HCT116 (cell line): ENCODE measurements at regions not wholly inside any gene's neighbourhood (a gene's known extent, or its start where the extent isn't known, plus 50 kb on each side); places are given as distances from the start of the nearest gene placed in this dataset.

Source experiments
- ATAC-seq: fragments of 200-7000 bp; cut with Tn5 transposase; 2 replicates; pipeline ENCODE4 v1.9.1; 2020; ENCODE audit warnings: mild to moderate bottlenecking, moderate library complexity
- BruUV-seq: library from RNA; stranded (reverse); fragments of 400-500 nt; replicated peaks from 2 replicates; lab custom pipeline; 2021; lab: Mats Ljungman, UMichigan
- CTCF ChIA-PET: fragments of 300-600 bp; sonication (Branson Sonifier 250); formaldehyde crosslinking; loops from one replicate; lab custom pipeline; 2021; ENCODE audit warnings: antibody characterized with exemption; lab: Charles Lee
- POLR2A ChIA-PET: fragments of 300-600, 350-600 bp; sonication (Branson Sonifier 250); formaldehyde crosslinking; loops from one replicate; lab custom pipeline; 2021; ENCODE audit warnings: antibody characterized with exemption; lab: Charles Lee
- RAD21 ChIA-PET, 2 experiments: fragments of 300-600 bp; sonication (Branson Sonifier 250); formaldehyde crosslinking; loops; one replicate each; lab custom pipeline; 2023; ENCODE audit warnings: low total read pairs in 2 of 2; ENCODE audit not compliant: uncharacterized antibody in 2 of 2, unreplicated experiment in 2 of 2, low non-redundant PET in 1 of 2; lab: Charles Lee
- DNase-seq: peaks from one replicate; pipeline ENCODE4 v3.0.0-alpha.2; 2010; ENCODE audit warnings: low read depth, low spot score
- H2AFZ ChIP-seq: fragments of 200-600 bp; shearing (Covaris generic), sonication (generic); 2 replicates; pipeline ENCODE4 v1.6.1; 2017; ENCODE audit warnings: low read depth, mixed run types, mixed read lengths, antibody characterized with exemption, low read length; ENCODE audit not compliant: poor library complexity, severe bottlenecking
- H3K27ac ChIP-seq: 2 replicates; pipeline ENCODE4 v1.5.1; 2012; ENCODE audit warnings: low read depth, low read length
- H3K27me3 ChIP-seq: fragments of 200-600 bp; sonication (generic); 2 replicates; pipeline ENCODE4 v1.6.1; 2016; ENCODE audit warnings: mixed run types, low read length, mixed read lengths; ENCODE audit not compliant: insufficient read depth
- H3K36me3 ChIP-seq, 2 experiments: fragments of 200-500 bp in 1 of 2; fragments of 200-600 bp in 1 of 2; sonication (Bioruptor generic) in 1 of 2; sonication (generic) in 1 of 2; 2 replicates each; pipeline versions ENCODE4 v1.5.1 to v1.6.1; 2014 to 2016; ENCODE audit warnings: low read length in 2 of 2, inconsistent platforms in 1 of 2, mixed read lengths in 1 of 2, mixed run types in 1 of 2; ENCODE audit not compliant: insufficient read depth in 2 of 2, control insufficient read depth in 1 of 2
- H3K4me1 ChIP-seq, 2 experiments: fragments of 200-600 bp in 1 of 2; sonication (generic) in 1 of 2; 2 replicates each; pipeline versions ENCODE4 v1.5.1 to v1.6.1; 2012 to 2017; ENCODE audit warnings: low read length in 2 of 2, inconsistent platforms in 1 of 2, mild to moderate bottlenecking in 1 of 2, mixed read lengths in 1 of 2, mixed run types in 1 of 2, moderate library complexity in 1 of 2; ENCODE audit not compliant: insufficient read depth in 2 of 2, control insufficient read depth in 1 of 2
- H3K4me2 ChIP-seq: fragments of 200-600 bp; sonication (generic); 2 replicates; pipeline ENCODE4 v1.6.1; 2017; ENCODE audit warnings: mixed run types, low read length, mixed read lengths
- H3K4me3 ChIP-seq, 2 experiments: fragments of 200-600 bp in 1 of 2; sonication (generic) in 1 of 2; replicated peaks in 1 of 2; 2 replicates each; pipeline ENCODE4 v1.5.1; 2011 to 2016; ENCODE audit warnings: low read length in 2 of 2, control low read depth in 1 of 2, low read depth in 1 of 2, mild to moderate bottlenecking in 1 of 2, mixed read lengths in 1 of 2, mixed run types in 1 of 2
- H3K79me2 ChIP-seq: fragments of 200-600 bp; sonication (generic); 2 replicates; pipeline ENCODE4 v1.6.1; 2017; ENCODE audit warnings: mild to moderate bottlenecking, mixed run types, low read length, moderate library complexity, mixed read lengths; ENCODE audit not compliant: insufficient read depth
- H3K9ac ChIP-seq: fragments of 200-600 bp; sonication (generic); 2 replicates; pipeline ENCODE4 v1.6.1; 2016; ENCODE audit warnings: low read length, mixed read lengths
- H3K9me2 ChIP-seq: fragments of 200-600 bp; sonication (generic), shearing (Covaris generic); 2 replicates; pipeline ENCODE4 v1.6.1; 2017; ENCODE audit warnings: mixed run types, mild to moderate bottlenecking, moderate library complexity; ENCODE audit not compliant: insufficient read depth
- H3K9me3 ChIP-seq, 2 experiments: fragments of 200-500 bp in 1 of 2; fragments of 200-600 bp in 1 of 2; sonication (Bioruptor generic) in 1 of 2; sonication (generic) in 1 of 2; 2 replicates each; pipeline ENCODE4 v1.6.1; 2014 to 2017; ENCODE audit warnings: low read length in 2 of 2, mixed read lengths in 2 of 2, inconsistent platforms in 1 of 2, low read depth in 1 of 2, mild to moderate bottlenecking in 1 of 2, mixed run types in 1 of 2, moderate library complexity in 1 of 2; ENCODE audit not compliant: control insufficient read depth in 1 of 2, insufficient read depth in 1 of 2
- H4K20me1 ChIP-seq: fragments of 200-600 bp; sonication (generic), shearing (Covaris generic); 2 replicates; pipeline ENCODE4 v1.6.1; 2017; ENCODE audit warnings: mixed run types, mild to moderate bottlenecking, moderate library complexity; ENCODE audit not compliant: insufficient read depth
- ATF3 ChIP-seq: IDR thresholded peaks from 2 replicates; pipeline ENCODE4 v1.6.1; 2012
- CBX3 ChIP-seq: IDR thresholded peaks from 2 replicates; pipeline ENCODE4 v1.6.1; 2012; ENCODE audit warnings: low read depth
- CEBPB ChIP-seq: IDR thresholded peaks from 2 replicates; pipeline ENCODE4 v1.6.1; 2012; ENCODE audit warnings: low read depth
- CTCF ChIP-seq, 3 experiments: fragments of 200-600 bp in 1 of 3; sonication (generic) in 1 of 3; IDR thresholded peaks in 2 of 3; conservative IDR thresholded peaks in 1 of 3; 2 replicates each; pipeline ENCODE4 v1.5.1; 2012 to 2017; ENCODE audit warnings: low read depth in 2 of 3, low read length in 2 of 3, antibody characterized with exemption in 1 of 3, borderline replicate concordance in 1 of 3, control low read depth in 1 of 3, mild to moderate bottlenecking in 1 of 3, mixed read lengths in 1 of 3, mixed run types in 1 of 3, moderate library complexity in 1 of 3; ENCODE audit not compliant: insufficient read depth in 1 of 3
- EGR1 ChIP-seq: IDR thresholded peaks from 2 replicates; pipeline ENCODE4 v1.6.1; 2012; ENCODE audit warnings: low read depth
- ELF1 ChIP-seq: IDR thresholded peaks from 2 replicates; pipeline ENCODE4 v1.6.1; 2012; ENCODE audit warnings: low read depth, borderline replicate concordance
- EZH2 ChIP-seq: fragments of 200-600 bp; sonication (generic); IDR thresholded peaks from 2 replicates; pipeline ENCODE4 v1.6.1; 2017; ENCODE audit warnings: antibody characterized with exemption, mixed run types
- EZH2phosphoT487 ChIP-seq: fragments of 200-600 bp; IDR thresholded peaks from 2 replicates; pipeline ENCODE4 v1.6.1; 2018; ENCODE audit warnings: antibody characterized with exemption, borderline replicate concordance
- JUND ChIP-seq: IDR thresholded peaks from 2 replicates; pipeline ENCODE4 v1.6.1; 2012
- POLR2A ChIP-seq: IDR thresholded peaks from 2 replicates; pipeline ENCODE4 v1.7.0; 2011; ENCODE audit warnings: borderline replicate concordance; ENCODE audit not compliant: insufficient read depth, insufficient read length; ENCODE audit errors: extremely low read depth
- POLR2AphosphoS5 ChIP-seq: IDR thresholded peaks from 2 replicates; pipeline ENCODE4 v1.6.1; 2011; ENCODE audit warnings: mild to moderate bottlenecking, low read depth, low read length, moderate library complexity
- RAD21 ChIP-seq: IDR thresholded peaks from 2 replicates; pipeline ENCODE4 v1.6.1; 2012; ENCODE audit warnings: low read depth, mild to moderate bottlenecking
- SIN3A ChIP-seq: IDR thresholded peaks from 2 replicates; pipeline ENCODE4 v1.6.1; 2012; ENCODE audit warnings: low read depth
- SP1 ChIP-seq: IDR thresholded peaks from 2 replicates; pipeline ENCODE4 v1.6.1; 2012; ENCODE audit warnings: low read depth
- TCF7L2 ChIP-seq: IDR thresholded peaks from 2 replicates; pipeline ENCODE4 v1.7.0; 2011; ENCODE audit warnings: borderline replicate concordance, inconsistent platforms; ENCODE audit not compliant: insufficient read depth, insufficient read length; ENCODE audit errors: extremely low read depth
- YY1 ChIP-seq: IDR thresholded peaks from 2 replicates; pipeline ENCODE4 v1.6.1; 2011; ENCODE audit warnings: low read length, low read depth, moderate library complexity, mild to moderate bottlenecking; ENCODE audit not compliant: insufficient replicate concordance; ENCODE audit errors: extremely low read depth
- ZBTB33 ChIP-seq: IDR thresholded peaks from 2 replicates; pipeline ENCODE4 v1.6.1; 2011; ENCODE audit warnings: mild to moderate bottlenecking, low read length, moderate library complexity; ENCODE audit not compliant: insufficient replicate concordance; ENCODE audit errors: extremely low read depth
- ZFX ChIP-seq: fragments of 450-650 bp; IDR thresholded peaks from 2 replicates; pipeline ENCODE4 v1.6.1; 2017
- ZNF274 ChIP-seq: fragments of 200-500 bp; sonication (Bioruptor generic); IDR thresholded peaks from 2 replicates; pipeline ENCODE4 v1.6.1; 2014; ENCODE audit warnings: mild to moderate bottlenecking, low read depth, low read length, inconsistent platforms
- intact Hi-C: fragments of 100-400 bp; cut with micrococcal nuclease; formaldehyde crosslinking; loops from 2 replicates; pipeline ENCODE4 v1.10.0; 2022

DNA sequence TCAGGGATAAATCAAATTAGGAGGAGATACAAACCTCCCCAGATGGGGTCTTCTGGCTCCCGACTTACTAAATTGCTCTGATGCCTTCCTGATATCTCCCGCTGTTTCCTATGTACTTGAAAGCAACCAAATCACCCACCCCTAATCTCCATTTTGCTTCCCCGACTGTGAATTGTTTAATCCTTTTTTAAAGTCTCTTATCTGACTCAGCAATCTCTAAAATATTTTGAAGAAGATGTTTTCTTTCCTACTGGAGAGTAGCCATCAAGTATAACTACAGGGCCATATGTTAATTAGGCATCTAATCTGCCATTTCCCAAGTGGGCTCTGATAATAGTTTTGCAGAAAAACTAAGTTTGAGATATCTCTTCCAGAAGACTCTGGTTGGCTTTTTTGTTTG lies 365.2 kb upstream of the MAF start:
- intact Hi-C loops: no loop called here
- ChIA-PET CTCF (no interaction called here), POLR2A (no interaction called here), RAD21 (no interaction called here)
- no peak for TF ChIP-seq SP1
- no peak for TF ChIP-seq ATF3
- TF ChIP-seq TCF7L2: no peak
- TF ChIP-seq EGR1: no peak
- no peak for TF ChIP-seq CEBPB
- TF ChIP-seq ZNF274: no peak
- no peak for TF ChIP-seq JUND
- TF ChIP-seq ELF1: no peak
- no peak for TF ChIP-seq POLR2AphosphoS5
- TF ChIP-seq EZH2: no peak
- no peak for TF ChIP-seq SIN3A
- TF ChIP-seq ZBTB33: no peak
- TF ChIP-seq EZH2phosphoT487: no peak
- no peak for TF ChIP-seq YY1
- TF ChIP-seq ZFX: no peak
- no peak for TF ChIP-seq POLR2A
- TF ChIP-seq CTCF (IDR thresholded peaks at IDR 0.05 in 2 of 3, conservative IDR thresholded peaks at IDR 0.05 in 1 of 3; ENCODE audit: borderline replicate concordance in 1 of 3, insufficient read depth in 1 of 3, low read depth in 2 of 3, low read length in 2 of 3): no peak
- TF ChIP-seq CBX3: no peak
- TF ChIP-seq RAD21: no peak
- no peak for DNase-seq
- H3K27ac ChIP-seq: no peak overlapping the region
- no peak for ATAC-seq
- no peaks in the 10 kb centered on the region for H3K36me3 ChIP-seq
- H3K9me3 ChIP-seq: peaks cover 50 to 57% of the 10 kb centered on the region in 2 experiments; a peak in 2 of 4 replicates
- no peak overlapping the region for H3K9ac ChIP-seq
- no peak overlapping the region for H2AFZ ChIP-seq
- no peaks in the 10 kb centered on the region for H3K4me1 ChIP-seq
- H4K20me1 ChIP-seq: no peaks in the 10 kb centered on the region
- BruUV-seq: no TSS peak
- no peak overlapping the region for H3K4me3 ChIP-seq
- H3K9me2 ChIP-seq: no peaks in the 10 kb centered on the region
- no peaks in the 10 kb centered on the region for H3K79me2 ChIP-seq
- no peak overlapping the region for H3K4me2 ChIP-seq
- no peaks in the 10 kb centered on the region for H3K27me3 ChIP-seq
